HepG2 (cell line): ENCODE measurements at regions not wholly inside any gene's neighbourhood (a gene's known extent, or its start where the extent isn't known, plus 50 kb on each side); places are given as distances from the start of the nearest gene placed in this dataset.

Source experiments
- HMG20A ChIP-seq: IDR thresholded peaks from 2 replicates; pipeline ENCODE4 v1.6.1; 2016; ENCODE audit warnings: borderline replicate concordance
- ISX ChIP-seq: sonication (generic); formaldehyde crosslinking; conservative IDR thresholded peaks from 2 replicates; pipeline ENCODE4 v1.5.0; 2020; ENCODE audit warnings: missing genetic modification reagents
- KDM1A ChIP-seq: IDR thresholded peaks from 2 replicates; pipeline ENCODE4 v1.6.1; 2016; ENCODE audit warnings: missing compliant biosample characterization
- KDM4B ChIP-seq: sonication (generic); formaldehyde crosslinking; IDR thresholded peaks from 2 replicates; pipeline ENCODE4 v1.4.0; 2020; ENCODE audit warnings: missing genetic modification reagents
- MATR3 ChIP-seq: sonication (generic); formaldehyde crosslinking; IDR thresholded peaks from 2 replicates; pipeline ENCODE4 v1.4.0; 2020; ENCODE audit warnings: missing genetic modification reagents
- MEF2D ChIP-seq: sonication (generic); formaldehyde crosslinking; IDR thresholded peaks from 2 replicates; pipeline ENCODE4 v1.5.1; 2020; ENCODE audit warnings: mild to moderate bottlenecking, missing genetic modification reagents
- MIER2 ChIP-seq: IDR thresholded peaks from 2 replicates; pipeline ENCODE4 v1.6.1; 2016; ENCODE audit warnings: missing biosample characterization, missing genetic modification reagents
- NR2F6 ChIP-seq, 2 experiments: IDR thresholded peaks; 2 replicates each; pipeline ENCODE4 v1.6.1; 2016; ENCODE audit warnings: antibody characterized with exemption in 1 of 2, mild to moderate bottlenecking in 1 of 2
- RBM39 ChIP-seq: fragments of 200-400 bp; formaldehyde crosslinking; IDR thresholded peaks from one replicate; pipeline ENCODE4 v1.6.1; 2018; ENCODE audit warnings: antibody characterized with exemption, mild to moderate bottlenecking, low read depth, low read length; ENCODE audit not compliant: poor library complexity, severe bottlenecking
- XBP1 ChIP-seq: sonication (generic); formaldehyde crosslinking; IDR thresholded peaks from 2 replicates; pipeline ENCODE4 v1.5.0; 2020; ENCODE audit warnings: missing genetic modification reagents
- ZNF564 ChIP-seq: sonication (generic); formaldehyde crosslinking; IDR thresholded peaks from 2 replicates; pipeline ENCODE4 v1.8.1; 2023; ENCODE audit warnings: mild to moderate bottlenecking, missing genetic modification reagents
- ZNF747 ChIP-seq: sonication (generic); formaldehyde crosslinking; IDR thresholded peaks from 2 replicates; pipeline ENCODE4 v1.8.1; 2023; ENCODE audit warnings: missing genetic modification reagents, mild to moderate bottlenecking, borderline replicate concordance
- ZNF850 ChIP-seq: sonication (generic); formaldehyde crosslinking; conservative IDR thresholded peaks from 2 replicates; pipeline ENCODE4 v1.9.0; 2021; ENCODE audit warnings: mild to moderate bottlenecking, missing genetic modification reagents
- ZSCAN9 ChIP-seq: IDR thresholded peaks from 2 replicates; pipeline ENCODE4 v1.6.1; 2016; ENCODE audit warnings: borderline replicate concordance
- TF ChIP-seq, protein P1 (sequence below): sonication (generic); formaldehyde crosslinking; IDR thresholded peaks from 2 replicates; pipeline ENCODE4 v1.4.0; 2020; ENCODE audit warnings: missing genetic modification reagents
- TF ChIP-seq, protein P2 (sequence below): sonication (generic); formaldehyde crosslinking; IDR thresholded peaks from 2 replicates; pipeline ENCODE4 v1.5.0; 2020; ENCODE audit warnings: mild to moderate bottlenecking, missing genetic modification reagents
- TF ChIP-seq, protein P3 (sequence below): sonication (generic); formaldehyde crosslinking; IDR thresholded peaks from 2 replicates; pipeline ENCODE4 v1.4.0; 2020; ENCODE audit warnings: missing genetic modification reagents
- TF ChIP-seq, protein P4 (sequence below): sonication (generic); formaldehyde crosslinking; IDR thresholded peaks from 2 replicates; pipeline ENCODE4 v1.5.1; 2020; ENCODE audit warnings: missing genetic modification reagents, mild to moderate bottlenecking, borderline replicate concordance
- TF ChIP-seq, protein P5 (sequence below): sonication (generic); formaldehyde crosslinking; IDR thresholded peaks from 2 replicates; pipeline ENCODE4 v1.8.0; 2022; ENCODE audit warnings: missing genetic modification reagents, mild to moderate bottlenecking, inconsistent platforms, borderline replicate concordance
- TF ChIP-seq, protein P6 (sequence below): sonication (generic); formaldehyde crosslinking; IDR thresholded peaks from 2 replicates; pipeline ENCODE4 v1.4.0; 2020; ENCODE audit warnings: missing genetic modification reagents

DNA sequence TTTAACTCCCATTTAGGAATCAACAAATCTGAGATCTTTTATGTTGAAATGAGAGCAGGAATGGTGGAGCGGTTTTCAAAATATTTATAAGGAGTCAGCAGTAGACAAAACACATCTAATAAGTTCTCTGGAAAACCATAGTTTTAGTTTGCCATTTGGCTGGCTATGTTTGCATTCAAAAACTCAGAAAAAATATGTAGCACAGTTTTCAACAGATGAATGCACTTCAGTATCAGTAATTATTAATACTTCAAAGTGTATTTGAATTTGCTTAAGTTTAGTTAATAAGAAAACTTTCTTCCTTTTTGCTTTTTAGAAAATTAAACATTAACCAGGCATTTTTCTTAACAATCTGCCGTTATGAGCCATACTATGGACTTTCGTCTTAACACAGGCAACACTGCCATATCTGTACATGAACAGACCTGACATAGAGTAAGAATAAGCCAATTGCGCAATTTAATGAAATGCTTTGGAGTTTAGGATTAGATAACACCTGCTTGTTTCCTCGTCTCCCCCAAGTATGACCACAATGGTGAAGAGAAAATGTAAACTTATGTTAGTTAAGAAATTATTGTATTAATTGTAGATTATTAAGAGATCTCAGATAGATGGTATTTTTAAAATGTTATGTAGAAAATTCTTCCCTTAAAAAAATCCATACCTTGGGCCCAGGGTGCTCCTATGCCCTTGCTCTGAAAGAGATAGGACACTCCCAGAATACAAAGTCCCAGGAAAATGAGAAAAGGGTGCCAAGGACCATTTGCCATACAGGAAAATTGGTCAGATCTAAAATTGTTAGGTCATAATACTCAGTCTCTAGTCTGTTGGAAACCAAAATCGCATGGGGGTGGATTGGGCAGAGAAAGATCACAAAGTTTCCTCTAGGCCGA lies 552.3 kb upstream of the ARGLU1 start (continued):
- TF ChIP-seq KDM4B (CRISPR knock-in tag) = no peak
- TF ChIP-seq, protein P1, sequence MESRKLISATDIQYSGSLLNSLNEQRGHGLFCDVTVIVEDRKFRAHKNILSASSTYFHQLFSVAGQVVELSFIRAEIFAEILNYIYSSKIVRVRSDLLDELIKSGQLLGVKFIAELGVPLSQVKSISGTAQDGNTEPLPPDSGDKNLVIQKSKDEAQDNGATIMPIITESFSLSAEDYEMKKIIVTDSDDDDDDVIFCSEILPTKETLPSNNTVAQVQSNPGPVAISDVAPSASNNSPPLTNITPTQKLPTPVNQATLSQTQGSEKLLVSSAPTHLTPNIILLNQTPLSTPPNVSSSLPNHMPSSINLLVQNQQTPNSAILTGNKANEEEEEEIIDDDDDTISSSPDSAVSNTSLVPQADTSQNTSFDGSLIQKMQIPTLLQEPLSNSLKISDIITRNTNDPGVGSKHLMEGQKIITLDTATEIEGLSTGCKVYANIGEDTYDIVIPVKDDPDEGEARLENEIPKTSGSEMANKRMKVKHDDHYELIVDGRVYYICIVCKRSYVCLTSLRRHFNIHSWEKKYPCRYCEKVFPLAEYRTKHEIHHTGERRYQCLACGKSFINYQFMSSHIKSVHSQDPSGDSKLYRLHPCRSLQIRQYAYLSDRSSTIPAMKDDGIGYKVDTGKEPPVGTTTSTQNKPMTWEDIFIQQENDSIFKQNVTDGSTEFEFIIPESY (CRISPR knock-in tag) = no peak
- TF ChIP-seq ZNF747 (CRISPR knock-in tag) = no peak
- no peak for TF ChIP-seq RBM39
- 0 out of 2 replicates have a peak, but pooled peaks have one; percentile 33 for TF ChIP-seq ZSCAN9 (CRISPR knock-in tag)
- peak; percentile 90 for TF ChIP-seq HMG20A (CRISPR knock-in tag)
- TF ChIP-seq, protein P2, sequence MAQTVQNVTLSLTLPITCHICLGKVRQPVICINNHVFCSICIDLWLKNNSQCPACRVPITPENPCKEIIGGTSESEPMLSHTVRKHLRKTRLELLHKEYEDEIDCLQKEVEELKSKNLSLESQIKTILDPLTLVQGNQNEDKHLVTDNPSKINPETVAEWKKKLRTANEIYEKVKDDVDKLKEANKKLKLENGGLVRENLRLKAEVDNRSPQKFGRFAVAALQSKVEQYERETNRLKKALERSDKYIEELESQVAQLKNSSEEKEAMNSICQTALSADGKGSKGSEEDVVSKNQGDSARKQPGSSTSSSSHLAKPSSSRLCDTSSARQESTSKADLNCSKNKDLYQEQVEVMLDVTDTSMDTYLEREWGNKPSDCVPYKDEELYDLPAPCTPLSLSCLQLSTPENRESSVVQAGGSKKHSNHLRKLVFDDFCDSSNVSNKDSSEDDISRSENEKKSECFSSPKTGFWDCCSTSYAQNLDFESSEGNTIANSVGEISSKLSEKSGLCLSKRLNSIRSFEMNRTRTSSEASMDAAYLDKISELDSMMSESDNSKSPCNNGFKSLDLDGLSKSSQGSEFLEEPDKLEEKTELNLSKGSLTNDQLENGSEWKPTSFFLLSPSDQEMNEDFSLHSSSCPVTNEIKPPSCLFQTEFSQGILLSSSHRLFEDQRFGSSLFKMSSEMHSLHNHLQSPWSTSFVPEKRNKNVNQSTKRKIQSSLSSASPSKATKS (CRISPR knock-in tag) = no peak
- TF ChIP-seq ISX (CRISPR knock-in tag) = no peak
- TF ChIP-seq ZNF850 = no peak
- TF ChIP-seq, protein P3, sequence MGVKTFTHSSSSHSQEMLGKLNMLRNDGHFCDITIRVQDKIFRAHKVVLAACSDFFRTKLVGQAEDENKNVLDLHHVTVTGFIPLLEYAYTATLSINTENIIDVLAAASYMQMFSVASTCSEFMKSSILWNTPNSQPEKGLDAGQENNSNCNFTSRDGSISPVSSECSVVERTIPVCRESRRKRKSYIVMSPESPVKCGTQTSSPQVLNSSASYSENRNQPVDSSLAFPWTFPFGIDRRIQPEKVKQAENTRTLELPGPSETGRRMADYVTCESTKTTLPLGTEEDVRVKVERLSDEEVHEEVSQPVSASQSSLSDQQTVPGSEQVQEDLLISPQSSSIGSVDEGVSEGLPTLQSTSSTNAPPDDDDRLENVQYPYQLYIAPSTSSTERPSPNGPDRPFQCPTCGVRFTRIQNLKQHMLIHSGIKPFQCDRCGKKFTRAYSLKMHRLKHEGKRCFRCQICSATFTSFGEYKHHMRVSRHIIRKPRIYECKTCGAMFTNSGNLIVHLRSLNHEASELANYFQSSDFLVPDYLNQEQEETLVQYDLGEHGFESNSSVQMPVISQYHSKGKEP (CRISPR knock-in tag) = no peak
- TF ChIP-seq MEF2D (CRISPR knock-in tag) = no peak
- TF ChIP-seq, protein P4, sequence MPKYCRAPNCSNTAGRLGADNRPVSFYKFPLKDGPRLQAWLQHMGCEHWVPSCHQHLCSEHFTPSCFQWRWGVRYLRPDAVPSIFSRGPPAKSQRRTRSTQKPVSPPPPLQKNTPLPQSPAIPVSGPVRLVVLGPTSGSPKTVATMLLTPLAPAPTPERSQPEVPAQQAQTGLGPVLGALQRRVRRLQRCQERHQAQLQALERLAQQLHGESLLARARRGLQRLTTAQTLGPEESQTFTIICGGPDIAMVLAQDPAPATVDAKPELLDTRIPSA = no peak
- TF ChIP-seq, protein P5, sequence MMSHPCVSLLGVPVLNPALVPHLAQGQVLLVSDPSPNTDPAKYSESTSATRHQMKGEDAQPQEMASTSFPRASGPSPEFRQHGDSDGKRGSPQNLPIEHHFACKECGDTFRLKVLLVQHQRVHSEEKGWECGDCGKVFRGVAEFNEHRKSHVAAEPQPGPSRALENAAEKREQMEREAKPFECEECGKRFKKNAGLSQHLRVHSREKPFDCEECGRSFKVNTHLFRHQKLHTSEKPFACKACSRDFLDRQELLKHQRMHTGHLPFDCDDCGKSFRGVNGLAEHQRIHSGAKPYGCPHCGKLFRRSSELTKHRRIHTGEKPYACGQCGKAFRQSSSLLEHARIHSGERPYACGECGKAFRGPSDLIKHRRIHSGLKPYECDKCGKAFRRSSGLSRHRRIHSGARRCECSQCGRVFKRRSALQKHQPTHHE (CRISPR knock-in tag) = no peak
- TF ChIP-seq, protein P6, sequence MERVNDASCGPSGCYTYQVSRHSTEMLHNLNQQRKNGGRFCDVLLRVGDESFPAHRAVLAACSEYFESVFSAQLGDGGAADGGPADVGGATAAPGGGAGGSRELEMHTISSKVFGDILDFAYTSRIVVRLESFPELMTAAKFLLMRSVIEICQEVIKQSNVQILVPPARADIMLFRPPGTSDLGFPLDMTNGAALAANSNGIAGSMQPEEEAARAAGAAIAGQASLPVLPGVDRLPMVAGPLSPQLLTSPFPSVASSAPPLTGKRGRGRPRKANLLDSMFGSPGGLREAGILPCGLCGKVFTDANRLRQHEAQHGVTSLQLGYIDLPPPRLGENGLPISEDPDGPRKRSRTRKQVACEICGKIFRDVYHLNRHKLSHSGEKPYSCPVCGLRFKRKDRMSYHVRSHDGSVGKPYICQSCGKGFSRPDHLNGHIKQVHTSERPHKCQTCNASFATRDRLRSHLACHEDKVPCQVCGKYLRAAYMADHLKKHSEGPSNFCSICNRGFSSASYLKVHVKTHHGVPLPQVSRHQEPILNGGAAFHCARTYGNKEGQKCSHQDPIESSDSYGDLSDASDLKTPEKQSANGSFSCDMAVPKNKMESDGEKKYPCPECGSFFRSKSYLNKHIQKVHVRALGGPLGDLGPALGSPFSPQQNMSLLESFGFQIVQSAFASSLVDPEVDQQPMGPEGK = peak; percentile 60; the same call in 1 of the 2 replicates
- no peak for TF ChIP-seq MATR3 (CRISPR knock-in tag)
- no peak for TF ChIP-seq ZNF564 (CRISPR knock-in tag)
- TF ChIP-seq MIER2 (CRISPR knock-in tag) = no peak
- no peak for TF ChIP-seq NR2F6 (IDR thresholded peaks at IDR 0.05)
- peak; percentile 44; the same call in 1 of the 2 replicates for TF ChIP-seq NR2F6 (CRISPR knock-in tag; IDR thresholded peaks at IDR 0.05)
- TF ChIP-seq XBP1 (CRISPR knock-in tag) = no peak
- no peak for TF ChIP-seq KDM1A (CRISPR knock-in tag)
